ENCODE measurements at regions not wholly inside any gene's neighbourhood (a gene's known extent, or its start where the extent isn't known, plus 50 kb on each side); places are given as distances from the start of the nearest gene placed in this dataset.

DNA sequence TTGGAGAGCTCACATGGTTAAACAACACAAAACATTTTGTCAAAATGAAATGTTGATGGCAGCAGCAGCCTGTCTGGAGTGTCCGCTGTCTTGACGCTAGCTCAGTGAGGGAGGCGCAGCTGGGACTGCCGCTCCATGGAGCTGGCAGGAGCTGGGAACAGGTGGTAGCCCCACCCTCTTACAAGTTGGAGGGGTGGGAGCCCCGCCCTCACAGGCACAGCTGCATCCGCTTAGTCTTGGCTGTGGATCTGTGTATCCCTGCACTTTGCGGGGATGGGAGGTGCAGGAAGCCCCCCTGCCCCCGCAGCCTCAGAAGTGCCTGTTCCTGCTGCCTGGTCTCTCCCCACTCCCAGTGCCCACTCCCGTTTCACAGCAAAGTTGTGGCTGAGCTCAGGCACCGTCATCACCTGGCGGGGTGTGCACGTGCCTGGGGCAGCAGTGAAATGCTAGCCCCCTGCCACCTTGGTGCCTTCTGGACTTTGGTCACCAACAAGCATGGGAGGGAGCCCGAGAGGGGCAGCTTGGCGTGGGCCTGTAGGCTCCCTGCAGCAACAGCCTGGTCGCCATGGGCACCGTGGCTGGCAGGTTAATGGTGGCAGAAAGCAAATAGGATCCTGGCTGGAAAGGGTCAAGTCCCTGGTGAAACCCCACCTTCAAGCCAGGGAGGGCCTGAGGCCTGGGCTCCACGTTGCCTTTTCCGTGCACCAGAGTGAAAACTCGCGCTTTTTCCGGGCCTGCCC, 53.8 kb upstream of the CADM2 start:
- Mint-ChIP-seq H3K27ac (no peak overlapping the region), H3K9me3 (peaks cover 29% of the 10 kb centered on the region), H3K36me3 (ENCODE audit: low read depth) (peaks cover 19% of the 10 kb centered on the region; the same call in 2 of the 3 replicates), H3K4me1 (no peaks in the 10 kb centered on the region), H3K4me3 (no peak overlapping the region), H3K27me3 (ENCODE audit: insufficient read depth, low read depth, poor library complexity) (no peaks in the 10 kb centered on the region)
- ATAC-seq (peak; percentile 59), DNase-seq (ENCODE audit: low spot score) (peak; percentile 41)
- Histone ChIP-seq H4K20me1 (replicated peaks; ENCODE audit: insufficient read depth) (no peaks in the 10 kb centered on the region), H3K4me2 (no peak overlapping the region), H3K9me2 (ENCODE audit: insufficient read depth) (no peaks in the 10 kb centered on the region), H3K27me3 (ENCODE audit: insufficient read depth) (no peaks in the 10 kb centered on the region), H2AFZ (peak overlapping the region; percentile 38; the same call in 1 of the 2 replicates), H3F3A (replicated peaks; ENCODE audit: low read depth) (no peaks in the 10 kb centered on the region), H3K36me3 (ENCODE audit: insufficient read depth) (0 out of 2 replicates have a peak, but pooled peaks cover 3% of the 10 kb centered on the region), H3K4me3 (no peak overlapping the region), H3K4me1 (ENCODE audit: insufficient read depth) (no peaks in the 10 kb centered on the region), H3K79me2 (replicated peaks; ENCODE audit: insufficient read depth) (no peaks in the 10 kb centered on the region), H3K27ac (ENCODE audit: low read depth) (no peak overlapping the region)
- TF ChIP-seq STAT1 (IDR thresholded peaks at IDR 0.05; ENCODE audit: unreplicated experiment) = no peak
- no peak for TF ChIP-seq EZH2phosphoT487 (IDR thresholded peaks at IDR 0.05; ENCODE audit: unreplicated experiment)
- TF ChIP-seq CREB1 (CRISPR knock-in tag; IDR thresholded peaks at IDR 0.05; ENCODE audit: low read depth) = no peak
- no peak for TF ChIP-seq ZNF114 (CRISPR knock-in tag; IDR thresholded peaks at IDR 0.05)

DNA sequence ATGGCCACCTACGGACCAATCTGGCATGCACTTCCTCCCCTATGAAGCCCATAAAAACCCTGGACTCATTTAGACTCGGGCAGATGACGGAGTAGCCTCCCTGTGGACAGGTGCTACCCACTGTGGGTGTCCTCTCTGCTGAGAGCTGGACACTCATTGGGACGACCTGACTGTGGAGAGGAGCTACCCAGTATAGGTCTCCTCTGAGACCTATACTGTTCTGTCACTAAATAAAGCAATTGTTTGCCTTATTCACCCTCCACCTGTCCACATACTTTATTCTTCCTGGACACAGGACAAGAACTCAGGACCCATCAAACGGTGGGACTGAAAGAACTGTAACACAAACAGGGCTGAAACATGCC, 53.3 kb upstream of the CADM2 start:
- Histone ChIP-seq H3K27me3 (ENCODE audit: insufficient read depth) (no peaks in the 10 kb centered on the region), H3K4me3 (no peak overlapping the region), H3K27ac (ENCODE audit: low read depth) (no peak overlapping the region), H3K9me2 (ENCODE audit: insufficient read depth) (no peaks in the 10 kb centered on the region), H3K4me2 (no peak overlapping the region), H4K20me1 (replicated peaks; ENCODE audit: insufficient read depth) (no peaks in the 10 kb centered on the region), H2AFZ (no peak overlapping the region), H3K36me3 (ENCODE audit: insufficient read depth) (0 out of 2 replicates have a peak, but pooled peaks cover 1% of the 10 kb centered on the region), H3K4me1 (ENCODE audit: insufficient read depth) (no peaks in the 10 kb centered on the region), H3F3A (replicated peaks; ENCODE audit: low read depth) (no peaks in the 10 kb centered on the region), H3K79me2 (replicated peaks; ENCODE audit: insufficient read depth) (no peaks in the 10 kb centered on the region)
- no peaks in the 10 kb centered on the region for H3K27me3 Mint-ChIP-seq (ENCODE audit: insufficient read depth, low read depth, poor library complexity)
- no peak overlapping the region for H3K4me3 Mint-ChIP-seq
- H3K27ac Mint-ChIP-seq = no peak overlapping the region
- TF ChIP-seq, protein P1, sequence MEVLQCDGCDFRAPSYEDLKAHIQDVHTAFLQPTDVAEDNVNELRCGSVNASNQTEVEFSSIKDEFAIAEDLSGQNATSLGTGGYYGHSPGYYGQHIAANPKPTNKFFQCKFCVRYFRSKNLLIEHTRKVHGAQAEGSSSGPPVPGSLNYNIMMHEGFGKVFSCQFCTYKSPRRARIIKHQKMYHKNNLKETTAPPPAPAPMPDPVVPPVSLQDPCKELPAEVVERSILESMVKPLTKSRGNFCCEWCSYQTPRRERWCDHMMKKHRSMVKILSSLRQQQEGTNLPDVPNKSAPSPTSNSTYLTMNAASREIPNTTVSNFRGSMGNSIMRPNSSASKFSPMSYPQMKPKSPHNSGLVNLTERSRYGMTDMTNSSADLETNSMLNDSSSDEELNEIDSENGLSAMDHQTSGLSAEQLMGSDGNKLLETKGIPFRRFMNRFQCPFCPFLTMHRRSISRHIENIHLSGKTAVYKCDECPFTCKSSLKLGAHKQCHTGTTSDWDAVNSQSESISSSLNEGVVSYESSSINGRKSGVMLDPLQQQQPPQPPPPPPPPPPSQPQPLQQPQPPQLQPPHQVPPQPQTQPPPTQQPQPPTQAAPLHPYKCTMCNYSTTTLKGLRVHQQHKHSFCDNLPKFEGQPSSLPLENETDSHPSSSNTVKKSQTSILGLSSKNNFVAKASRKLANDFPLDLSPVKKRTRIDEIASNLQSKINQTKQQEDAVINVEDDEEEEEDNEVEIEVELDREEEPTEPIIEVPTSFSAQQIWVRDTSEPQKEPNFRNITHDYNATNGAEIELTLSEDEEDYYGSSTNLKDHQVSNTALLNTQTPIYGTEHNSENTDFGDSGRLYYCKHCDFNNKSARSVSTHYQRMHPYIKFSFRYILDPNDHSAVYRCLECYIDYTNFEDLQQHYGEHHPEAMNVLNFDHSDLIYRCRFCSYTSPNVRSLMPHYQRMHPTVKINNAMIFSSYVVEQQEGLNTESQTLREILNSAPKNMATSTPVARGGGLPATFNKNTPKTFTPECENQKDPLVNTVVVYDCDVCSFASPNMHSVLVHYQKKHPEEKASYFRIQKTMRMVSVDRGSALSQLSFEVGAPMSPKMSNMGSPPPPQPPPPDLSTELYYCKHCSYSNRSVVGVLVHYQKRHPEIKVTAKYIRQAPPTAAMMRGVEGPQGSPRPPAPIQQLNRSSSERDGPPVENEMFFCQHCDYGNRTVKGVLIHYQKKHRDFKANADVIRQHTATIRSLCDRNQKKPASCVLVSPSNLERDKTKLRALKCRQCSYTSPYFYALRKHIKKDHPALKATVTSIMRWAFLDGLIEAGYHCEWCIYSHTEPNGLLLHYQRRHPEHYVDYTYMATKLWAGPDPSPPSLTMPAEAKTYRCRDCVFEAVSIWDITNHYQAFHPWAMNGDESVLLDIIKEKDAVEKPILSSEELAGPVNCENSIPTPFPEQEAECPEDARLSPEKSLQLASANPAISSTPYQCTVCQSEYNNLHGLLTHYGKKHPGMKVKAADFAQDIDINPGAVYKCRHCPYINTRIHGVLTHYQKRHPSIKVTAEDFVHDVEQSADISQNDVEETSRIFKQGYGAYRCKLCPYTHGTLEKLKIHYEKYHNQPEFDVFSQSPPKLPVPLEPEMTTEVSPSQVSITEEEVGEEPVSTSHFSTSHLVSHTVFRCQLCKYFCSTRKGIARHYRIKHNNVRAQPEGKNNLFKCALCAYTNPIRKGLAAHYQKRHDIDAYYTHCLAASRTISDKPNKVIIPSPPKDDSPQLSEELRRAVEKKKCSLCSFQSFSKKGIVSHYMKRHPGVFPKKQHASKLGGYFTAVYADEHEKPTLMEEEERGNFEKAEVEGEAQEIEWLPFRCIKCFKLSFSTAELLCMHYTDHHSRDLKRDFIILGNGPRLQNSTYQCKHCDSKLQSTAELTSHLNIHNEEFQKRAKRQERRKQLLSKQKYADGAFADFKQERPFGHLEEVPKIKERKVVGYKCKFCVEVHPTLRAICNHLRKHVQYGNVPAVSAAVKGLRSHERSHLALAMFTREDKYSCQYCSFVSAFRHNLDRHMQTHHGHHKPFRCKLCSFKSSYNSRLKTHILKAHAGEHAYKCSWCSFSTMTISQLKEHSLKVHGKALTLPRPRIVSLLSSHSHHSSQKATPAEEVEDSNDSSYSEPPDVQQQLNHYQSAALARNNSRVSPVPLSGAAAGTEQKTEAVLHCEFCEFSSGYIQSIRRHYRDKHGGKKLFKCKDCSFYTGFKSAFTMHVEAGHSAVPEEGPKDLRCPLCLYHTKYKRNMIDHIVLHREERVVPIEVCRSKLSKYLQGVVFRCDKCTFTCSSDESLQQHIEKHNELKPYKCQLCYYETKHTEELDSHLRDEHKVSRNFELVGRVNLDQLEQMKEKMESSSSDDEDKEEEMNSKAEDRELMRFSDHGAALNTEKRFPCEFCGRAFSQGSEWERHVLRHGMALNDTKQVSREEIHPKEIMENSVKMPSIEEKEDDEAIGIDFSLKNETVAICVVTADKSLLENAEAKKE (CRISPR knock-in tag; IDR thresholded peaks at IDR 0.05) = no peak
- TF ChIP-seq, protein P2, sequence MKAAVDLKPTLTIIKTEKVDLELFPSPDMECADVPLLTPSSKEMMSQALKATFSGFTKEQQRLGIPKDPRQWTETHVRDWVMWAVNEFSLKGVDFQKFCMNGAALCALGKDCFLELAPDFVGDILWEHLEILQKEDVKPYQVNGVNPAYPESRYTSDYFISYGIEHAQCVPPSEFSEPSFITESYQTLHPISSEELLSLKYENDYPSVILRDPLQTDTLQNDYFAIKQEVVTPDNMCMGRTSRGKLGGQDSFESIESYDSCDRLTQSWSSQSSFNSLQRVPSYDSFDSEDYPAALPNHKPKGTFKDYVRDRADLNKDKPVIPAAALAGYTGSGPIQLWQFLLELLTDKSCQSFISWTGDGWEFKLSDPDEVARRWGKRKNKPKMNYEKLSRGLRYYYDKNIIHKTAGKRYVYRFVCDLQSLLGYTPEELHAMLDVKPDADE (IDR thresholded peaks at IDR 0.05) = no peak
- TF ChIP-seq ZNF114 (CRISPR knock-in tag; IDR thresholded peaks at IDR 0.05) (no peak), CREB1 (CRISPR knock-in tag; IDR thresholded peaks at IDR 0.05; ENCODE audit: low read depth) (no peak), EZH2 (IDR thresholded peaks at IDR 0.05; ENCODE audit: low read depth, unreplicated experiment) (no peak), EZH2phosphoT487 (IDR thresholded peaks at IDR 0.05; ENCODE audit: unreplicated experiment) (no peak), ZNF331 (CRISPR knock-in tag; IDR thresholded peaks at IDR 0.05; ENCODE audit: low read depth) (no peak)
- no peaks in the 10 kb centered on the region for H3K4me1 Mint-ChIP-seq
- peaks cover 14% of the 10 kb centered on the region; the same call in 2 of the 3 replicates for H3K36me3 Mint-ChIP-seq (ENCODE audit: low read depth)
- no peak for ATAC-seq
- no peak for DNase-seq (ENCODE audit: low spot score)
- peaks cover 23% of the 10 kb centered on the region for H3K9me3 Mint-ChIP-seq
